Activated naive CD4-positive, alpha-beta T cell treated with anti-CD3 and anti-CD28 coated beads, Interleukin-2, amount 50 U/mL, for 72 hours (primary cell): ENCODE measurements at regions not wholly inside any gene's neighbourhood (a gene's known extent, or its start where the extent isn't known, plus 50 kb on each side); places are given as distances from the start of the nearest gene placed in this dataset.

ENCODE experiments used
- ATAC-seq, 2 donors: fragments of 150-1000 bp; cut with Tn5 transposase; 2 replicates each; pipeline ENCODE4 v1.10.0; 2021; ENCODE audit warnings: mild to moderate bottlenecking in 2 of 2, moderate library complexity in 2 of 2
- DNase-seq, 2 donors: peaks; one replicate each; pipeline ENCODE4 v3.0.0; 2021 to 2022; ENCODE audit warnings: low spot score in 2 of 2
- H3K27ac Mint-ChIP-seq, 2 donors: one replicate each; pipeline ENCODE4 v1.8.0; 2022; ENCODE audit warnings: mild to moderate bottlenecking in 2 of 2, mixed read lengths in 2 of 2
- H3K36me3 Mint-ChIP-seq, 2 donors: one replicate each; pipeline ENCODE4 v1.8.0; 2022; ENCODE audit warnings: mixed read lengths in 2 of 2
- H3K9me3 Mint-ChIP-seq, 2 donors: one replicate each; pipeline ENCODE4 v1.8.0; 2022; ENCODE audit warnings: mixed read lengths in 2 of 2

- Mint-ChIP-seq H3K9me3 (peaks cover 0 to 5% of the 10 kb centered on the region in 2 donors), H3K36me3 (no peaks in the 10 kb centered on the region), H3K27ac (no peak overlapping the region)
- ATAC-seq (no peak), DNase-seq (no peak)
These were observed 215.5 kb upstream of the CWC22 start for GRCh38 chr2:180222644-180223043.

DNA sequence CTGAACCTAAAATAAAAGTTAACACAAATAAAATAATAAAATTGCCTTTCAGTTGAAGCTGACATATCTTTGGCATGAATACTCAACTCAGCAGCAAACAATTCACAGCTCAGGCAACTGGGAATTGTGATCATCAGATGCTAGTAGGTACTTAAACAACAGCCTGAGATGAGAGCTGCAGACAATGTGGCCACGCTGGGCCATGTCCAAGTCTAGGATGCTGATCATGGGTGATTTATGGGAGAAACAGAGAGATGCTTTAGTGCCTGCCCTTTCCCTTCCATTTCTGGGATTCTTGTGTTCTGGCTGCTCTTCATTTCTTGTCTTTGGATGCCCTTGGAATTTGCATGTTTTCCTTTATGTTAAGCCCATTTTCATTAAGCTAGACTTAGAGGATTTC is 212.4 kb upstream of the CWC22 start:
- ATAC-seq (no peak), DNase-seq (no peak)
- peaks cover 0 to 15% of the 10 kb centered on the region in 2 donors for H3K9me3 Mint-ChIP-seq
- no peaks in the 10 kb centered on the region for H3K36me3 Mint-ChIP-seq
- no peak overlapping the region for H3K27ac Mint-ChIP-seq

GRCh38 chr2:180208841-180209240 is 201.7 kb upstream of the CWC22 start:
- no peak for DNase-seq
- Mint-ChIP-seq H3K9me3 (no peaks in the 10 kb centered on the region), H3K27ac (no peak overlapping the region), H3K36me3 (no peaks in the 10 kb centered on the region)
- no peak for ATAC-seq

DNA sequence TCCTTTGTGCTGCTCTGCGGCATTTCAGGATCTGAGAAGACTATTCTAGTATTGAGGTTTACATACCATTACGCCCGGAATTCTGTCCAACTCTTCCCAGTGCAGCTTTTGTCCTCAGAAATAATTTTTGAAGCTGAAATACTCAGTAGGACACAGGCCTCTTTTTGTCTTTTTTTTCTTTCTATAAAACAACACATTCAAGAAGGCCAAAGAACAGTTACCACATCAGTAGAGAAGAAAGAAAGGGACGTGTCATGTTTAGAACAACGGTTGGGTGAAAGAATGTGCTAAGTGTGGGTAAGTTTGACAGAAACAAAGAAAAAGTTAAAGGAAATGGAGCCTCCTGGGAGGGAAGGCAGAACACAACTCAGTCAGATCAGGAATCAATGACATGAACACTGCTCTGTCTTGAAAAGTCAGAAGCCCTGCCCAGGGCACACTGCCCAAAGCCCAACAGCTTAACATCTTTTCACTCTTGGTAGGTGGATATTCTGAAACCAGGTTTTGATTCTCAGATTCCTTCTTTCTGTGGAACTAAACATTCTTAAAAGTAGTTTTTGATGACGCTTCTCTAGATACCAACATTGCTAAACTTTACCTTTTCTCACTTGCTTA is 198.6 kb upstream of the CWC22 start:
- Mint-ChIP-seq H3K27ac (no peak overlapping the region), H3K36me3 (no peaks in the 10 kb centered on the region), H3K9me3 (no peaks in the 10 kb centered on the region)
- ATAC-seq (no peak), DNase-seq (no peak)

DNA sequence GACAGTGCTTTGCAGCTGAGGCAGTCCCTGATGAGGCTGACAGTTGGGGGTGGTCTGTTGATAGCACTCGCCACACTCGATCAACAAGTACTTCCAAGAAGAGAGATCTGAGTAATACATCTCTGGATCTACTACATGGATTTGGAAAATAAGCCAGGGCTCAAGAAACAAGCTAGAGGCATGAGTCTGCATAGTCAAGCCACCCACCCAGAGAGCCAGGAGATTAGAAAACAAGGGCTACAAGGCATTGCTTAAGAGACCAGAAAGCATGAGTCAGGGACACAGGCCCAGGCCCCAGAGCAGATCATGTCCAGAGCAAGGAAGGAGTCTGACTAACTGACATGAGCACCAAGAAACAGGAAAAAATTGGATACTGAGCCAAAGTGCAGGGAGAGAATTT is 196.9 kb upstream of the CWC22 start:
- H3K27ac Mint-ChIP-seq: no peak overlapping the region
- no peaks in the 10 kb centered on the region for H3K36me3 Mint-ChIP-seq
- H3K9me3 Mint-ChIP-seq: no peaks in the 10 kb centered on the region
- no peak for ATAC-seq
- DNase-seq: no peak

GRCh38 chr2:180202467-180202951 is 195.4 kb upstream of the CWC22 start:
- Mint-ChIP-seq H3K36me3 (no peaks in the 10 kb centered on the region), H3K27ac (no peak overlapping the region), H3K9me3 (no peaks in the 10 kb centered on the region)
- ATAC-seq (no peak), DNase-seq (no peak)

- H3K27ac Mint-ChIP-seq: no peak overlapping the region
- no peaks in the 10 kb centered on the region for H3K36me3 Mint-ChIP-seq
- no peaks in the 10 kb centered on the region for H3K9me3 Mint-ChIP-seq
- ATAC-seq (no peak), DNase-seq (no peak)
These were observed 189.4 kb upstream of the CWC22 start for GRCh38 chr2:180196419-180196977.

DNA sequence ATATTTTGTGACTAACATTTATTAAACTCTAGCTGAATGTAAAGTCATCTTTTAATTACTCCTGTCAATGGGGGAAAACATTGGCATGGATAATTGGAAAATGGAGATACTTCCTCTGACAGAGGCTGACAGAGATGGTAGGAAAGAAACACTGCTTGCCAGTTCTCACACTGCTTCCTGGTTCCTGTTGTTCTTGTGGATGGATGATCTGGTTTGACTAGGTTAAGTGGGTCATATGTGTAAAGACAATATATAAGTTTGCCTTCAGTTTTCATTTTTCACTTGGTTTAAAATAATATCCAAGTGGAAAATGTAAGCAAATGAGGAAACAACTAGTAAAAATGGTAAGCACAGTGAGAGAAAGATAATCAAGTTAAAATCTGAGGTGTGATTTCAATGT is 188.8 kb upstream of the CWC22 start:
- ATAC-seq (no peak), DNase-seq (no peak)
- H3K36me3 Mint-ChIP-seq: no peaks in the 10 kb centered on the region
- H3K27ac Mint-ChIP-seq: no peak overlapping the region
- no peaks in the 10 kb centered on the region for H3K9me3 Mint-ChIP-seq

- DNase-seq: no peak
- Mint-ChIP-seq H3K27ac (no peak overlapping the region), H3K36me3 (no peaks in the 10 kb centered on the region), H3K9me3 (no peaks in the 10 kb centered on the region)
- no peak for ATAC-seq
These were observed 184.5 kb upstream of the CWC22 start for GRCh38 chr2:180191432-180192124.

- ATAC-seq (no peak), DNase-seq (no peak)
- no peaks in the 10 kb centered on the region for H3K9me3 Mint-ChIP-seq
- no peaks in the 10 kb centered on the region for H3K36me3 Mint-ChIP-seq
- H3K27ac Mint-ChIP-seq: no peak overlapping the region
These were observed 183.8 kb upstream of the CWC22 start for GRCh38 chr2:180190851-180191250.

GRCh38 chr2:180187611-180188010 is 180.5 kb upstream of the CWC22 start:
- H3K9me3 Mint-ChIP-seq: no peaks in the 10 kb centered on the region
- ATAC-seq (no peak), DNase-seq (no peak)
- H3K36me3 Mint-ChIP-seq: no peaks in the 10 kb centered on the region
- no peak overlapping the region for H3K27ac Mint-ChIP-seq

DNA sequence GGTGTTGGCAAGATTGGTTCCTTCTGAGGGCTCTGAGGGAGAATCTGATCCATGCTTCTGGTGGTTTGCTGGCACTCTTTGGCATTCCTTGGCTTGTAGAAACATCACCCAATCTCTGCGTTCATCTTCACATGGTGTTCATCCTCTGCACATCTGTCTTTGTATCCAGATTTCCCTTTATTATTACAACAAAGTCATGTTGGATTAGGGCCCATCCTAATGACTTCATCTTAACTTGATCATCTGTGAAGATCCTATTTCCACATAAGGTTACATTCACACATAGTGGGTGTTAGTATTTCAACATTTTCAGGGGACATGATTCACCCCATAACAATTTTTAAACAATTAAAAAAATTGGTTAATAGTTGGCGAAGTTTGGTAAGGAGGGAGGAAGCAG is 177.4 kb upstream of the CWC22 start:
- ATAC-seq: no peak
- no peak for DNase-seq
- Mint-ChIP-seq H3K9me3 (no peaks in the 10 kb centered on the region), H3K36me3 (no peaks in the 10 kb centered on the region), H3K27ac (no peak overlapping the region)

GRCh38 chr2:180180511-180180910 is 173.4 kb upstream of the CWC22 start:
- no peaks in the 10 kb centered on the region for H3K9me3 Mint-ChIP-seq
- ATAC-seq (no peak), DNase-seq (no peak)
- no peaks in the 10 kb centered on the region for H3K36me3 Mint-ChIP-seq
- H3K27ac Mint-ChIP-seq: peak overlapping the region in 1 of 2 donors; percentile 36

DNA sequence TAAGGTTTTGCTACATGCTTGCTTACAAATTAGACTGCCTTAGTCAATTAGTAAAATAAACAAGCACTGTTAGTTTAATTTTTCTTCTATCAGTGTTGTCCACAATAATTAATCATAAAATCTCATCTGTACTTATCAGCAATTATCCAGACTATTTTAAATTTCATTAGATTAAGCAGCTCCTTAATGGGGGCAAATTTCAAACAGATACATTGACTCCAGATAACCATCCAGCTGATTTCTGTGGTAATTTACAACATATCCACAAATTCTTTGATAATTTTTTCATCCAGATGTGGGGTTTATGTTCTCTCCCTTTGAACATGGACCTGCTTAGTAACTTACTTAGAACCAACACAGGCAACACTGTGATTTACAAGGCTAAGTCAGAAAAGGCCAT is 170.4 kb upstream of the CWC22 start:
- Mint-ChIP-seq H3K27ac (no peak overlapping the region), H3K9me3 (no peaks in the 10 kb centered on the region), H3K36me3 (no peaks in the 10 kb centered on the region)
- ATAC-seq (no peak), DNase-seq (no peak)

GRCh38 chr2:180175736-180176135 is 168.6 kb upstream of the CWC22 start:
- no peaks in the 10 kb centered on the region for H3K36me3 Mint-ChIP-seq
- DNase-seq (no peak), ATAC-seq (no peak)
- H3K27ac Mint-ChIP-seq: no peak overlapping the region
- no peaks in the 10 kb centered on the region for H3K9me3 Mint-ChIP-seq

DNA sequence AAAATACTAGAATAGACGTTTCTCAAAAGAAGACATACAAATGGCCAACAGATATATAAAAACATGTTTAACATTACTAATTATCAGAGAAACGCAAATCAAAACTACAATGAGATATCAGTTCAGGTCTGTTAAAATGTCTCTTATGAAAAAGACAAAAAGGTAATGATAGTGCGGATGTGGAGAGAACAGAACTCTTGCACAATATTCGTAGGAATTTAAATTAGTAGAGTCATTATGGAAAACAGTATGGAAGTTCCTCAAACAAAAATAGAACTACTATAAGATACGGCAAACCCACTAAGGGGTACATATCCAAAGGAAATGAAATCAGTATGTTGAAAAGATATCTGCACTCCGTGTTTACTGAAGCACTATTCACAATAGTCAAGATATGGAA is 167.5 kb upstream of the CWC22 start:
- no peak for ATAC-seq
- Mint-ChIP-seq H3K9me3 (peaks cover 8 to 10% of the 10 kb centered on the region in 2 donors), H3K36me3 (peaks cover 0 to 9% of the 10 kb centered on the region in 2 donors), H3K27ac (no peak overlapping the region)
- no peak for DNase-seq

DNA sequence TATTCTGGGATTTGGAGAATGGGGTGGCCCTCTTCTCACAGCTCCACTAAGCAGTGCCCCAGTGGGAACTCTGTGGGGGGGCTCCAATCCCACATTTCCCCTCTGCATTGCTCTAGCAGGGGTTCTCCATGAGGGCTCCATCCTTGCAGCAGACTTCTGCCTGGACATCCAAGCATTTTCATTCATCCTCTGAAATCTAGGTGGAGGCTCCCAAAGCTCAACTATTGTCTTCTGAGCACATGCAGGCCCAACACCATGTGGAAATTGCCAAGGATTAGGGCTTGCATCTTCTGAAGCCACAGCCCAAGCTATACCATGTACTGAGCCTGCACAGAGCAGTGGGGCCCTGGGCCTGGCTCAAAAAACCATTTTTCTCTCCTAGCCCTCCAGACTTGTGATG is 162.4 kb upstream of the CWC22 start:
- peaks cover 0 to 16% of the 10 kb centered on the region in 2 donors for H3K36me3 Mint-ChIP-seq
- ATAC-seq (no peak), DNase-seq (no peak)
- peaks cover 14 to 19% of the 10 kb centered on the region in 2 donors for H3K9me3 Mint-ChIP-seq
- H3K27ac Mint-ChIP-seq: no peak overlapping the region

DNA sequence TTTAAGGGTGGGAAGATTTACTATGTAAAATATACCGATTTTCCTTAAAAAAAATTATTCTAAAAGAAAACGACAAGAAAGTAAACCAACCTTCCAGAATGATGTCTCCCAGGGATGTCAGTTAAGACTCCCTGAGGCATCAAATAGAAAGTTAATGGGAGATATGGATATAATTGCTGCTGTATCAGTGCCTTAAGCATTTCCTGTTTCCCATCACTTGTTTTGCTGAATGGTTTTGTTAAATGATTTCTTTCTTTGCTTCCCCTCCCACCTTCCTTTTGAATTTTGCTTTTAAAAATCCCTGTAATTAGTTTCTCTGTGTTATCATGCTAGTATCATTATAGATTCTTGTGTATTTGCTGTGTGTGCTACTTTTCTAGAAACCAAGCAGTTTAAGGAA is 154.3 kb upstream of the CWC22 start:
- DNase-seq (no peak), ATAC-seq (no peak)
- H3K36me3 Mint-ChIP-seq: no peaks in the 10 kb centered on the region
- no peaks in the 10 kb centered on the region for H3K9me3 Mint-ChIP-seq
- no peak overlapping the region for H3K27ac Mint-ChIP-seq
